Activated CD8-positive, alpha-beta T cell treated with anti-CD3 and anti-CD28 coated beads for 36 hours (primary cell): ENCODE measurements at regions not wholly inside any gene's neighbourhood (a gene's known extent, or its start where the extent isn't known, plus 50 kb on each side); places are given as distances from the start of the nearest gene placed in this dataset.

Experiments
- ATAC-seq: fragments of 200-7000 bp; cut with Tn5 transposase; one replicate; pipeline ENCODE4 v1.10.0; 2021; ENCODE audit warnings: mild to moderate bottlenecking, moderate library complexity
- CTCF ChIA-PET: fragments of 350-600 bp; sonication (Branson Sonifier 250); formaldehyde crosslinking; loops from one replicate; lab custom pipeline; 2021; ENCODE audit warnings: antibody characterized with exemption; lab: Charles Lee
- POLR2A ChIA-PET: fragments of 350-600 bp; sonication (Branson Sonifier 250); formaldehyde crosslinking; loops from one replicate; lab custom pipeline; 2021; ENCODE audit warnings: antibody characterized with exemption; lab: Charles Lee
- DNase-seq: peaks from one replicate; pipeline ENCODE4 v3.0.0-alpha.2; 2020
- H3K27ac Mint-ChIP-seq: one replicate; pipeline ENCODE4 v1.8.0; 2021; ENCODE audit warnings: mild to moderate bottlenecking, mixed read lengths
- H3K27me3 Mint-ChIP-seq: one replicate; pipeline ENCODE4 v1.8.0; 2021; ENCODE audit warnings: mixed read lengths
- H3K36me3 Mint-ChIP-seq: one replicate; pipeline ENCODE4 v1.8.0; 2021; ENCODE audit warnings: low read depth, mixed read lengths
- H3K4me1 Mint-ChIP-seq: one replicate; pipeline ENCODE4 v1.8.0; 2021; ENCODE audit warnings: low read depth, mixed read lengths
- H3K4me3 Mint-ChIP-seq: one replicate; pipeline ENCODE4 v1.8.0; 2021; ENCODE audit warnings: mild to moderate bottlenecking, moderate library complexity, mixed read lengths
- H3K9me3 Mint-ChIP-seq: one replicate; pipeline ENCODE4 v1.8.0; 2021; ENCODE audit warnings: mixed read lengths
- CTCF ChIP-seq: fragments of 200-600 bp; IDR thresholded peaks from one replicate; pipeline ENCODE4 v1.8.0; 2022; ENCODE audit warnings: antibody characterized with exemption, mild to moderate bottlenecking
- intact Hi-C: fragments of 100-400 bp; cut with micrococcal nuclease; formaldehyde crosslinking; loops from one replicate; pipeline ENCODE4 v1.10.0; 2022

- H3K4me1 Mint-ChIP-seq: no peaks in the 10 kb centered on the region
Measured at GRCh38 chr6:139756381-139756780, 381.9 kb upstream of the CITED2 start.

GRCh38 chr6:139754898-139755775 is 380.7 kb upstream of the CITED2 start:
- Mint-ChIP-seq H3K4me1 (no peaks in the 10 kb centered on the region), H3K27me3 (peaks cover 4% of the 10 kb centered on the region), H3K4me3 (no peak overlapping the region), H3K9me3 (no peaks in the 10 kb centered on the region), H3K27ac (no peak overlapping the region), H3K36me3 (no peaks in the 10 kb centered on the region)
- no peak for ATAC-seq
- intact Hi-C loops: no loop called here
- ChIA-PET CTCF (no interaction called here), POLR2A (no interaction called here)
- no peak for TF ChIP-seq CTCF
- no peak for DNase-seq

More at GRCh38 chr6:139756381-139756780, 381.9 kb upstream of the CITED2 start:
- no peak for DNase-seq
- intact Hi-C loops: no loop called here
- ChIA-PET CTCF (no interaction called here), POLR2A (interaction anchor here (0.7 kb wide), 1 partner anchor 526 kb away, joined by 3 read pairs; no protein-coding TSS in a partner anchor)
- Mint-ChIP-seq H3K4me3 (no peak overlapping the region), H3K9me3 (no peaks in the 10 kb centered on the region), H3K36me3 (no peaks in the 10 kb centered on the region), H3K27ac (no peak overlapping the region), H3K27me3 (peaks cover 4% of the 10 kb centered on the region)
- no peak for TF ChIP-seq CTCF
- ATAC-seq: no peak

- ATAC-seq: no peak
- DNase-seq: no peak
- no peak overlapping the region for H3K27ac Mint-ChIP-seq
- CTCF ChIA-PET: no interaction called here
- TF ChIP-seq CTCF: no peak
- peaks cover 4% of the 10 kb centered on the region for H3K27me3 Mint-ChIP-seq
- intact Hi-C loops: no loop called here
- H3K9me3 Mint-ChIP-seq: no peaks in the 10 kb centered on the region
- POLR2A ChIA-PET: no interaction called here
- no peaks in the 10 kb centered on the region for H3K4me1 Mint-ChIP-seq
- no peaks in the 10 kb centered on the region for H3K36me3 Mint-ChIP-seq
- no peak overlapping the region for H3K4me3 Mint-ChIP-seq
Measured at GRCh38 chr6:139753198-139753861, 378.9 kb upstream of the CITED2 start.

- H3K27ac Mint-ChIP-seq: no peak overlapping the region
- POLR2A ChIA-PET: no interaction called here
- no peak for ATAC-seq
- no peaks in the 10 kb centered on the region for H3K36me3 Mint-ChIP-seq
- H3K4me1 Mint-ChIP-seq: no peaks in the 10 kb centered on the region
- no peak overlapping the region for H3K4me3 Mint-ChIP-seq
- peaks cover 1% of the 10 kb centered on the region for H3K27me3 Mint-ChIP-seq
- TF ChIP-seq CTCF: no peak
- H3K9me3 Mint-ChIP-seq: no peaks in the 10 kb centered on the region
- intact Hi-C loops: no loop called here
- CTCF ChIA-PET: no interaction called here
- DNase-seq: no peak
Measured at GRCh38 chr6:139752086-139752485, 377.6 kb upstream of the CITED2 start.

GRCh38 chr6:139751179-139751578 is 376.7 kb upstream of the CITED2 start:
- POLR2A ChIA-PET: interaction anchor here (0.7 kb wide), 1 partner anchor 34 kb away, joined by 3 read pairs; no protein-coding TSS in a partner anchor
- no peaks in the 10 kb centered on the region for H3K4me1 Mint-ChIP-seq

More at GRCh38 chr6:139751179-139751578, 376.7 kb upstream of the CITED2 start:
- ATAC-seq (no peak), DNase-seq (no peak)
- H3K9me3 Mint-ChIP-seq: no peaks in the 10 kb centered on the region
- TF ChIP-seq CTCF: no peak
- CTCF ChIA-PET: no interaction called here
- H3K4me3 Mint-ChIP-seq: no peak overlapping the region
- no peak overlapping the region for H3K27ac Mint-ChIP-seq
- H3K36me3 Mint-ChIP-seq: no peaks in the 10 kb centered on the region
- intact Hi-C loops: no loop called here
- H3K27me3 Mint-ChIP-seq: peaks cover 1% of the 10 kb centered on the region
